Glutamatergic neuron (in vitro differentiated cells): ENCODE measurements at regions not wholly inside any gene's neighbourhood (a gene's known extent, or its start where the extent isn't known, plus 50 kb on each side); places are given as distances from the start of the nearest gene placed in this dataset.

ENCODE experiments used
- DNase-seq: peaks from one replicate; pipeline ENCODE4 v3.0.0; 2022
- H3K27ac Mint-ChIP-seq: one replicate; pipeline ENCODE4 v1.8.0; 2020; ENCODE audit warnings: mild to moderate bottlenecking, mixed read lengths, inconsistent platforms; ENCODE audit not compliant: unreplicated experiment
- H3K27me3 Mint-ChIP-seq: one replicate; pipeline ENCODE4 v1.8.0; 2020; ENCODE audit warnings: mild to moderate bottlenecking, moderate library complexity, mixed read lengths, inconsistent platforms; ENCODE audit not compliant: unreplicated experiment
- H3K36me3 Mint-ChIP-seq: one replicate; pipeline ENCODE4 v1.8.0; 2020; ENCODE audit warnings: mild to moderate bottlenecking, mixed read lengths, inconsistent platforms; ENCODE audit not compliant: unreplicated experiment
- H3K4me1 Mint-ChIP-seq: one replicate; pipeline ENCODE4 v1.8.0; 2020; ENCODE audit warnings: mild to moderate bottlenecking, low read depth, mixed read lengths, inconsistent platforms; ENCODE audit not compliant: unreplicated experiment
- H3K4me3 Mint-ChIP-seq: one replicate; pipeline ENCODE4 v1.8.0; 2020; ENCODE audit warnings: mild to moderate bottlenecking, mixed read lengths, inconsistent platforms; ENCODE audit not compliant: unreplicated experiment
- H3K9me3 Mint-ChIP-seq: one replicate; pipeline ENCODE4 v1.8.0; 2020; ENCODE audit warnings: mild to moderate bottlenecking, moderate library complexity, mixed read lengths, inconsistent platforms; ENCODE audit not compliant: unreplicated experiment
- TF ChIP-seq, protein P1 (sequence below): fragments of 200-600 bp; sonication (generic); IDR thresholded peaks from one replicate; pipeline ENCODE4 v1.5.0; 2021; ENCODE audit not compliant: partially characterized antibody, unreplicated experiment

DNA sequence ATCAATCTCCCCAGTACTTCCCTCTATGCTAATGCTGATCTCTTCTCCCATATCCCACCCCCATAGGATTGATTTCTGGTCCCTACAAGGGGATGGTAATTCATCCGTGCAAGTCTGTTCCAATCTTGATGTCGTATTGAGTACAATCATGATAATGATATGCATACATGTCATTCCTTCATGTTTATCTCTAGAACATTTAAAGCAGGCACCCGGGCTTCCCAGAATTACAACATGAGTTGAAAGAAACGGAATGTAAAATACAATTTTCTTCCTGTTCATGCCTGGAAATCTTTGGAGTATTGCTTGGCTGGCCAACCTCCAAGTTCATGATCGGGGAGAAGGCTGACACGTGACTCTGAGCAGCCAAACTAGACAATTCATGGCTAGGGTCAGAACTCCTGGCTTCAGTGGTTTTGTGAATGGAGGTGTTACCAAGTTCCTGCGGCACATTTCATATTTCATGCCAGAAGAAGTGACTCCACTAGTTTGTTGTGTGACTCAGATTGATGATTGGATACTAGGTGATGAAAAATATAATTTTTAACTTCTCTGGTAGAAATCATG, 66.6 kb downstream of the C9orf152 start:
- TF ChIP-seq, protein P1, sequence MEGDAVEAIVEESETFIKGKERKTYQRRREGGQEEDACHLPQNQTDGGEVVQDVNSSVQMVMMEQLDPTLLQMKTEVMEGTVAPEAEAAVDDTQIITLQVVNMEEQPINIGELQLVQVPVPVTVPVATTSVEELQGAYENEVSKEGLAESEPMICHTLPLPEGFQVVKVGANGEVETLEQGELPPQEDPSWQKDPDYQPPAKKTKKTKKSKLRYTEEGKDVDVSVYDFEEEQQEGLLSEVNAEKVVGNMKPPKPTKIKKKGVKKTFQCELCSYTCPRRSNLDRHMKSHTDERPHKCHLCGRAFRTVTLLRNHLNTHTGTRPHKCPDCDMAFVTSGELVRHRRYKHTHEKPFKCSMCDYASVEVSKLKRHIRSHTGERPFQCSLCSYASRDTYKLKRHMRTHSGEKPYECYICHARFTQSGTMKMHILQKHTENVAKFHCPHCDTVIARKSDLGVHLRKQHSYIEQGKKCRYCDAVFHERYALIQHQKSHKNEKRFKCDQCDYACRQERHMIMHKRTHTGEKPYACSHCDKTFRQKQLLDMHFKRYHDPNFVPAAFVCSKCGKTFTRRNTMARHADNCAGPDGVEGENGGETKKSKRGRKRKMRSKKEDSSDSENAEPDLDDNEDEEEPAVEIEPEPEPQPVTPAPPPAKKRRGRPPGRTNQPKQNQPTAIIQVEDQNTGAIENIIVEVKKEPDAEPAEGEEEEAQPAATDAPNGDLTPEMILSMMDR: no peak
- no peak for DNase-seq
- Mint-ChIP-seq H3K4me1 (peaks cover 28% of the 10 kb centered on the region), H3K36me3 (peaks cover 12% of the 10 kb centered on the region), H3K4me3 (no peak overlapping the region), H3K27ac (no peak overlapping the region), H3K27me3 (peaks cover 12% of the 10 kb centered on the region), H3K9me3 (peaks cover 4% of the 10 kb centered on the region)

DNA sequence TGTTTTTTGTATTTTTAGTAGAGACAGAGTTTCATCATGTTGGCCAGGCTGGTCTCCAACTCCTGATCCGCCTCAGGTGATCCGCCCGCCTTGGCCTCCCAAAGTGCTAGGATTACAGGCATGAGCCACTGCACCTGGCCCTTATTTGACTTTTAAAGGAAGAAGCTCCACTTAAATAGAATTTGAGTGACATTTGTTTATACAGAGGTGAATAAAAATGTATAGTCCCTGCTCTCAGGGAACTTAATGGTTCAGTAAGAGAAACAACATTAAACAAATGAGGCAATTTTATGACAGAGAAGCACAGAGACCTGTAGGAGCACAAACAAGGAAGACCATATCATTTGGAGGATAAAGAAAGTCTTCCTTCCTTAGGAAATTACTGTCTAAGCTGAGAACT, 65.7 kb downstream of the C9orf152 start:
- H3K4me1 Mint-ChIP-seq: peaks cover 23% of the 10 kb centered on the region
- H3K36me3 Mint-ChIP-seq: peaks cover 6% of the 10 kb centered on the region
- no peak overlapping the region for H3K27ac Mint-ChIP-seq
- DNase-seq: no peak
- TF ChIP-seq, protein P1: no peak
- peaks cover 4% of the 10 kb centered on the region for H3K9me3 Mint-ChIP-seq
- no peak overlapping the region for H3K4me3 Mint-ChIP-seq
- H3K27me3 Mint-ChIP-seq: peaks cover 11% of the 10 kb centered on the region

DNA sequence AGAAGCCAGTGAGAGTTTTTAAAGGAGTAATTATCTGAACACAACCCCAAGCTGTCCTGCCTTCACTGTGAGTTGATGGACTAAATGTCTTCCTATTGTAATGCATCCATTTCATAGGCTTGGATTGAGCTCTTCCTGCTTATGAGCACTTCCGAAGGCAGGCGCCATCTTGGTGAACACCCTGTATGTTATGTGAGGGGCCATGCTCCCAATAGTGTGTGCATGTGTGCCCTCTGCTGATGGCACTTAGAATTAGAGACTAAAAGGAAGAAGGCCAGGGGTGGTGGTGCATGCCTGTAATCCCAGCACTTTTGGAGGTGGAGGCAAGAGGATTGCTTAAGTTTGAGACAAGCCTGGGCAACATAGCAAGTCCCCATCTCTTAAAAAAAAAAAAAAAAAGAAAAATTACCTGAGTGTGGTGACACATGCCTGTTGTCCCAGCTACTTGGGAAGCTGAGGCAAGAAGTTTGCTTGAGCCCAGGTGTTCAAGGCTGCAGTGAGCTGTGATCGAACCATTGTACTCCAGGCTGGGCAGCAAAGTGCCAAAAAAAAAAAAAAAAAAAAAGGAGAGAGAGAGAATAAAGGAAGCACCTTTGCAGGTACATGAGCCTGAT, 65.0 kb downstream of the C9orf152 start:
- Mint-ChIP-seq H3K4me3 (no peak overlapping the region), H3K36me3 (peaks cover 6% of the 10 kb centered on the region), H3K4me1 (peaks cover 27% of the 10 kb centered on the region), H3K27me3 (peaks cover 8% of the 10 kb centered on the region), H3K27ac (peak overlapping the region; percentile 46), H3K9me3 (peaks cover 4% of the 10 kb centered on the region)
- TF ChIP-seq, protein P1: no peak
- no peak for DNase-seq

GRCh38 chr9:110143485-110143884, 64.5 kb downstream of the C9orf152 start:
- no peak overlapping the region for H3K4me3 Mint-ChIP-seq
- no peak overlapping the region for H3K27ac Mint-ChIP-seq
- no peak for DNase-seq
- H3K27me3 Mint-ChIP-seq: peaks cover 8% of the 10 kb centered on the region
- TF ChIP-seq, protein P1: no peak
- H3K4me1 Mint-ChIP-seq: peaks cover 32% of the 10 kb centered on the region
- peaks cover 6% of the 10 kb centered on the region for H3K36me3 Mint-ChIP-seq
- peaks cover 2% of the 10 kb centered on the region for H3K9me3 Mint-ChIP-seq

GRCh38 chr9:110143950-110144545, 63.9 kb downstream of the C9orf152 start:
- Mint-ChIP-seq H3K4me1 (peaks cover 33% of the 10 kb centered on the region), H3K36me3 (peaks cover 2% of the 10 kb centered on the region), H3K4me3 (no peak overlapping the region), H3K9me3 (peaks cover 4% of the 10 kb centered on the region), H3K27ac (peak overlapping the region; percentile 25), H3K27me3 (peaks cover 11% of the 10 kb centered on the region)
- no peak for DNase-seq
- TF ChIP-seq, protein P1: no peak
